Activated T-helper 2 cell treated with anti-CD3 and anti-CD28 coated beads, Interferon-gamma antibody, Interleukin-2, Interleukin-4, amounts not matched to agents 10 μg/mL and 5 μg/mL and 100 μg/mL, durations not matched to agents 14 hours and 24 hours and 36 hours (primary cell): ENCODE measurements at regions not wholly inside any gene's neighbourhood (a gene's known extent, or its start where the extent isn't known, plus 50 kb on each side); places are given as distances from the start of the nearest gene placed in this dataset.
"Not testable (repeated sequence)": the region's sequence is repeated elsewhere in the genome, so short reads cannot be mapped to it uniquely, and the experiment has no call there.

Source experiments
- DNase-seq: peaks from one replicate; pipeline ENCODE4 v3.0.0; 2021; ENCODE audit warnings: low spot score
- H3K27ac Mint-ChIP-seq: one replicate; pipeline ENCODE4 v1.8.0; 2021; ENCODE audit warnings: mixed read lengths
- H3K27me3 Mint-ChIP-seq: one replicate; pipeline ENCODE4 v1.8.0; 2021; ENCODE audit warnings: low read depth, mixed read lengths
- H3K36me3 Mint-ChIP-seq: one replicate; pipeline ENCODE4 v1.8.0; 2021; ENCODE audit warnings: low read depth, mixed read lengths
- H3K4me1 Mint-ChIP-seq: one replicate; pipeline ENCODE4 v1.8.0; 2021; ENCODE audit warnings: low read depth, mixed read lengths
- H3K4me3 Mint-ChIP-seq: one replicate; pipeline ENCODE4 v1.8.0; 2021; ENCODE audit warnings: low read depth, mild to moderate bottlenecking, moderate library complexity, mixed read lengths
- H3K9me3 Mint-ChIP-seq: one replicate; pipeline ENCODE4 v1.8.0; 2021; ENCODE audit warnings: mixed read lengths
- intact Hi-C: fragments of 100-400 bp; cut with micrococcal nuclease; formaldehyde crosslinking; loops from one replicate; pipeline ENCODE4 v1.15.1; 2023

GRCh38 chr9:603126-603525 lies 238.4 kb upstream of the DMRT1 start:
- no peaks in the 10 kb centered on the region for H3K36me3 Mint-ChIP-seq
- no peaks in the 10 kb centered on the region for H3K4me1 Mint-ChIP-seq
- no peaks in the 10 kb centered on the region for H3K9me3 Mint-ChIP-seq
- peaks cover 7% of the 10 kb centered on the region for H3K27me3 Mint-ChIP-seq
- no peak overlapping the region for H3K27ac Mint-ChIP-seq
- no peak overlapping the region for H3K4me3 Mint-ChIP-seq
- intact Hi-C loops: no loop called here
- no peak for DNase-seq

- Mint-ChIP-seq H3K4me3 (no peak overlapping the region), H3K9me3 (no peaks in the 10 kb centered on the region), H3K36me3 (no peaks in the 10 kb centered on the region), H3K4me1 (no peaks in the 10 kb centered on the region), H3K27ac (no peak overlapping the region), H3K27me3 (peaks cover 4% of the 10 kb centered on the region)
- intact Hi-C loops: no loop called here
- DNase-seq: no peak
Measured at GRCh38 chr9:607417-607816, 234.1 kb upstream of the DMRT1 start.

GRCh38 chr9:613771-614347 lies 227.6 kb upstream of the DMRT1 start:
- no peaks in the 10 kb centered on the region for H3K9me3 Mint-ChIP-seq
- peaks cover 2% of the 10 kb centered on the region for H3K27me3 Mint-ChIP-seq
- H3K27ac Mint-ChIP-seq: no peak overlapping the region
- no peak overlapping the region for H3K4me3 Mint-ChIP-seq
- intact Hi-C loops: loop anchor here (1.0 to 5.0 kb wide), 3 partner anchors 150 to 393 kb away; no protein-coding TSS in a partner anchor
- H3K36me3 Mint-ChIP-seq: no peaks in the 10 kb centered on the region
- peaks cover 7% of the 10 kb centered on the region for H3K4me1 Mint-ChIP-seq
- peak; percentile 22 for DNase-seq

- no peaks in the 10 kb centered on the region for H3K36me3 Mint-ChIP-seq
- H3K27me3 Mint-ChIP-seq: peaks cover 2% of the 10 kb centered on the region
- DNase-seq: no peak
- H3K27ac Mint-ChIP-seq: no peak overlapping the region
- peaks cover 7% of the 10 kb centered on the region for H3K4me1 Mint-ChIP-seq
- no peaks in the 10 kb centered on the region for H3K9me3 Mint-ChIP-seq
- intact Hi-C loops: loop anchor here (5.0 kb wide), 1 partner anchor 393 kb away; no protein-coding TSS in a partner anchor
- no peak overlapping the region for H3K4me3 Mint-ChIP-seq
Measured at GRCh38 chr9:614431-614830, 227.1 kb upstream of the DMRT1 start.

- intact Hi-C loops: no loop called here
- Mint-ChIP-seq H3K27ac (no peak overlapping the region), H3K9me3 (no peaks in the 10 kb centered on the region), H3K4me1 (peaks cover 7% of the 10 kb centered on the region), H3K4me3 (no peak overlapping the region), H3K36me3 (no peaks in the 10 kb centered on the region), H3K27me3 (peaks cover 2% of the 10 kb centered on the region)
- no peak for DNase-seq
Measured at GRCh38 chr9:615756-616155, 225.7 kb upstream of the DMRT1 start.

- Mint-ChIP-seq H3K27ac (no peak overlapping the region), H3K36me3 (no peaks in the 10 kb centered on the region), H3K9me3 (no peaks in the 10 kb centered on the region), H3K4me3 (no peak overlapping the region), H3K27me3 (peaks cover 4% of the 10 kb centered on the region), H3K4me1 (peaks cover 7% of the 10 kb centered on the region)
- DNase-seq: no peak
- intact Hi-C loops: no loop called here
Measured at GRCh38 chr9:616694-617093, 224.8 kb upstream of the DMRT1 start.

- Mint-ChIP-seq H3K4me1 (peaks cover 7% of the 10 kb centered on the region), H3K4me3 (no peak overlapping the region), H3K27me3 (peaks cover 5% of the 10 kb centered on the region), H3K27ac (no peak overlapping the region), H3K9me3 (no peaks in the 10 kb centered on the region), H3K36me3 (no peaks in the 10 kb centered on the region)
- no peak for DNase-seq
- intact Hi-C loops: no loop called here
Measured at GRCh38 chr9:617445-618085, 223.9 kb upstream of the DMRT1 start.

- intact Hi-C loops: no loop called here
- Mint-ChIP-seq H3K27me3 (peaks cover 5% of the 10 kb centered on the region), H3K4me1 (peaks cover 7% of the 10 kb centered on the region), H3K27ac (no peak overlapping the region), H3K36me3 (no peaks in the 10 kb centered on the region), H3K9me3 (no peaks in the 10 kb centered on the region), H3K4me3 (no peak overlapping the region)
- DNase-seq: no peak
Measured at GRCh38 chr9:618478-618877, 223.0 kb upstream of the DMRT1 start.

GRCh38 chr9:621201-621855 lies 220.2 kb upstream of the DMRT1 start:
- Mint-ChIP-seq H3K27me3 (peaks cover 5% of the 10 kb centered on the region), H3K36me3 (no peaks in the 10 kb centered on the region), H3K9me3 (no peaks in the 10 kb centered on the region), H3K4me1 (peaks cover 2% of the 10 kb centered on the region), H3K4me3 (no peak overlapping the region), H3K27ac (no peak overlapping the region)
- intact Hi-C loops: no loop called here
- no peak for DNase-seq

- peaks cover 3% of the 10 kb centered on the region for H3K27me3 Mint-ChIP-seq
- intact Hi-C loops: no loop called here
- no peaks in the 10 kb centered on the region for H3K9me3 Mint-ChIP-seq
- DNase-seq: no peak
- no peaks in the 10 kb centered on the region for H3K36me3 Mint-ChIP-seq
- no peak overlapping the region for H3K4me3 Mint-ChIP-seq
- H3K4me1 Mint-ChIP-seq: peaks cover 14% of the 10 kb centered on the region
- no peak overlapping the region for H3K27ac Mint-ChIP-seq
Measured at GRCh38 chr9:624935-625500, 216.5 kb upstream of the DMRT1 start.

GRCh38 chr9:625613-626012 lies 215.9 kb upstream of the DMRT1 start:
- H3K36me3 Mint-ChIP-seq: no peaks in the 10 kb centered on the region
- no peak overlapping the region for H3K27ac Mint-ChIP-seq
- no peak for DNase-seq
- no peak overlapping the region for H3K4me3 Mint-ChIP-seq
- no peaks in the 10 kb centered on the region for H3K9me3 Mint-ChIP-seq
- H3K27me3 Mint-ChIP-seq: peaks cover 3% of the 10 kb centered on the region
- peaks cover 14% of the 10 kb centered on the region for H3K4me1 Mint-ChIP-seq
- intact Hi-C loops: no loop called here

GRCh38 chr9:626114-626513 lies 215.4 kb upstream of the DMRT1 start:
- H3K27ac Mint-ChIP-seq, H3K27me3 Mint-ChIP-seq, DNase-seq, H3K4me3 Mint-ChIP-seq, H3K9me3 Mint-ChIP-seq, intact Hi-C loops, H3K36me3 Mint-ChIP-seq: not testable (repeated sequence)
- H3K4me1 Mint-ChIP-seq: peaks cover 15% of the 10 kb centered on the region

GRCh38 chr9:626596-626995 lies 214.9 kb upstream of the DMRT1 start:
- DNase-seq: no peak
- H3K9me3 Mint-ChIP-seq: no peaks in the 10 kb centered on the region
- H3K27ac Mint-ChIP-seq: no peak overlapping the region
- no peaks in the 10 kb centered on the region for H3K36me3 Mint-ChIP-seq
- no peak overlapping the region for H3K4me3 Mint-ChIP-seq
- intact Hi-C loops: no loop called here
- H3K4me1 Mint-ChIP-seq: peaks cover 20% of the 10 kb centered on the region
- H3K27me3 Mint-ChIP-seq: peaks cover 1% of the 10 kb centered on the region
